ENCODE measurements at regions not wholly inside any gene's neighbourhood (a gene's known extent, or its start where the extent isn't known, plus 50 kb on each side); places are given as distances from the start of the nearest gene placed in this dataset.

DNA sequence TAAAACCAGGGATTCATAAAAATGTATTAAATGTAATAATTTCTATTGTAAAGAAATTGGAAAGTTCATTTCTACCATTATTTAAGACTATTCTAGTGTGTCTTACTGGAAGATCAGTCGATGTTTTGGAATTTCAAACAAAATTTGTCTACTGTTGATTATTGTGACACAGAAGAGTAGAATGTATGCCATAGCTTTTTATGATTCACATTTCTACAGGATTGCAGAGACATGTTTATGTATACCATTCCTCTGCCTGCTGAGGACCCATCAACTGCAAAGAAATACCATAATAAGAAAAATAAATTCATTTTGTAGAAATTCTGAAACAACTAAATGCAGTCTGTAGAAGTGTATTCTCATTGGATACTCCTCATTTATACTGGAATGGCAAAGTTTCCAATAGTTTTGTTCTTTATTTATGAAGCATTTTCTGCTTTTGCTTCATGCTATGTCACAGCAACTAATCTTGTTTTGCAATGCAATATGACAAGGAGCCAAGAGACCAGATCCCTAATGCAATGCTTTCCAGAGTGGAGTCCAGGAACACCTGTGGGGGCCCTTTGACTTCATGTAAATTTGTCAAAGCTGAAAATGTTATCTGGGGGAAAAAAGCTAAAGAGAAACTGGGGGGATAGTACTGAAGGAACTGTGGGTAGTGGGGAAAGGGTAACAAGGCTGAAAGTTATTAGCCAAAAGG is 172.9 kb upstream of the LRIG3 start:
- no peak overlapping the region for H3K27ac ChIP-seq
- H3K4me3 ChIP-seq: no peak overlapping the region
- no peak for ATAC-seq
- no peak for FAIRE-seq
- no peaks in the 10 kb centered on the region for H3K9me3 ChIP-seq
- TF ChIP-seq, protein P1, sequence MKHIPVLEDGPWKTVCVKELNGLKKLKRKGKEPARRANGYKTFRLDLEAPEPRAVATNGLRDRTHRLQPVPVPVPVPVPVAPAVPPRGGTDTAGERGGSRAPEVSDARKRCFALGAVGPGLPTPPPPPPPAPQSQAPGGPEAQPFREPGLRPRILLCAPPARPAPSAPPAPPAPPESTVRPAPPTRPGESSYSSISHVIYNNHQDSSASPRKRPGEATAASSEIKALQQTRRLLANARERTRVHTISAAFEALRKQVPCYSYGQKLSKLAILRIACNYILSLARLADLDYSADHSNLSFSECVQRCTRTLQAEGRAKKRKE (CRISPR knock-in tag; IDR thresholded peaks at IDR 0.05; ENCODE audit: low read depth): no peak
- TF ChIP-seq EP300 (IDR thresholded peaks at IDR 0.05) (no peak), HOXB13 (CRISPR knock-in tag; IDR thresholded peaks at IDR 0.05; ENCODE audit: low read depth) (no peak), PBX3 (IDR thresholded peaks at IDR 0.05) (no peak), SREBF2 (IDR thresholded peaks at IDR 0.05) (no peak), ZSCAN20 (CRISPR knock-in tag; IDR thresholded peaks at IDR 0.05) (no peak), CHD4 (IDR thresholded peaks at IDR 0.05; ENCODE audit: borderline replicate concordance) (no peak), CHD2 (IDR thresholded peaks at IDR 0.05; ENCODE audit: low read length, partially characterized antibody) (no peak), EHF (CRISPR knock-in tag; IDR thresholded peaks at IDR 0.05) (no peak), HES2 (IDR thresholded peaks at IDR 0.05) (no peak), EHMT2 (IDR thresholded peaks at IDR 0.05; ENCODE audit: low read depth) (no peak), SMC3 (IDR thresholded peaks at IDR 0.05) (no peak), ZFP36 (IDR thresholded peaks at IDR 0.05; ENCODE audit: borderline replicate concordance, partially characterized antibody) (no peak), KDM1A (IDR thresholded peaks at IDR 0.05; ENCODE audit: low read depth) (no peak), HDAC2 (IDR thresholded peaks at IDR 0.05) (no peak), BCL3 (IDR thresholded peaks at IDR 0.05) (no peak)
- TF ChIP-seq, protein P2, sequence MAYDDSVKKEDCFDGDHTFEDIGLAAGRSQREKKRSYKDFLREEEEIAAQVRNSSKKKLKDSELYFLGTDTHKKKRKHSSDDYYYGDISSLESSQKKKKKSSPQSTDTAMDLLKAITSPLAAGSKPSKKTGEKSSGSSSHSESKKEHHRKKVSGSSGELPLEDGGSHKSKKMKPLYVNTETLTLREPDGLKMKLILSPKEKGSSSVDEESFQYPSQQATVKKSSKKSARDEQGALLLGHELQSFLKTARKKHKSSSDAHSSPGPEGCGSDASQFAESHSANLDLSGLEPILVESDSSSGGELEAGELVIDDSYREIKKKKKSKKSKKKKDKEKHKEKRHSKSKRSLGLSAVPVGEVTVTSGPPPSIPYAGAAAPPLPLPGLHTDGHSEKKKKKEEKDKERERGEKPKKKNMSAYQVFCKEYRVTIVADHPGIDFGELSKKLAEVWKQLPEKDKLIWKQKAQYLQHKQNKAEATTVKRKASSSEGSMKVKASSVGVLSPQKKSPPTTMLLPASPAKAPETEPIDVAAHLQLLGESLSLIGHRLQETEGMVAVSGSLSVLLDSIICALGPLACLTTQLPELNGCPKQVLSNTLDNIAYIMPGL (CRISPR knock-in tag; IDR thresholded peaks at IDR 0.05; ENCODE audit: borderline replicate concordance): no peak
- TF ChIP-seq, protein P3, sequence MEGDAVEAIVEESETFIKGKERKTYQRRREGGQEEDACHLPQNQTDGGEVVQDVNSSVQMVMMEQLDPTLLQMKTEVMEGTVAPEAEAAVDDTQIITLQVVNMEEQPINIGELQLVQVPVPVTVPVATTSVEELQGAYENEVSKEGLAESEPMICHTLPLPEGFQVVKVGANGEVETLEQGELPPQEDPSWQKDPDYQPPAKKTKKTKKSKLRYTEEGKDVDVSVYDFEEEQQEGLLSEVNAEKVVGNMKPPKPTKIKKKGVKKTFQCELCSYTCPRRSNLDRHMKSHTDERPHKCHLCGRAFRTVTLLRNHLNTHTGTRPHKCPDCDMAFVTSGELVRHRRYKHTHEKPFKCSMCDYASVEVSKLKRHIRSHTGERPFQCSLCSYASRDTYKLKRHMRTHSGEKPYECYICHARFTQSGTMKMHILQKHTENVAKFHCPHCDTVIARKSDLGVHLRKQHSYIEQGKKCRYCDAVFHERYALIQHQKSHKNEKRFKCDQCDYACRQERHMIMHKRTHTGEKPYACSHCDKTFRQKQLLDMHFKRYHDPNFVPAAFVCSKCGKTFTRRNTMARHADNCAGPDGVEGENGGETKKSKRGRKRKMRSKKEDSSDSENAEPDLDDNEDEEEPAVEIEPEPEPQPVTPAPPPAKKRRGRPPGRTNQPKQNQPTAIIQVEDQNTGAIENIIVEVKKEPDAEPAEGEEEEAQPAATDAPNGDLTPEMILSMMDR (IDR thresholded peaks at IDR 0.05): no peak
- no peak overlapping the region for H3K4me2 ChIP-seq
- no peak for DNase-seq (ENCODE audit: low read depth in 1 of 2, low spot score in 1 of 2)
- ChIA-PET POLR2A (no interaction called here), CTCF (interaction anchor here (1.0 to 1.3 kb wide), 2 partner anchors 20 to 21 kb away, joined by 3 to 8 read pairs; no protein-coding TSS in a partner anchor)
- H3K4me1 ChIP-seq: no peaks in the 10 kb centered on the region
- WGBS (ENCODE audit: missing lambda C conversion rate): 33% methylated on average over 1 of the region's 1 CpG

DNA sequence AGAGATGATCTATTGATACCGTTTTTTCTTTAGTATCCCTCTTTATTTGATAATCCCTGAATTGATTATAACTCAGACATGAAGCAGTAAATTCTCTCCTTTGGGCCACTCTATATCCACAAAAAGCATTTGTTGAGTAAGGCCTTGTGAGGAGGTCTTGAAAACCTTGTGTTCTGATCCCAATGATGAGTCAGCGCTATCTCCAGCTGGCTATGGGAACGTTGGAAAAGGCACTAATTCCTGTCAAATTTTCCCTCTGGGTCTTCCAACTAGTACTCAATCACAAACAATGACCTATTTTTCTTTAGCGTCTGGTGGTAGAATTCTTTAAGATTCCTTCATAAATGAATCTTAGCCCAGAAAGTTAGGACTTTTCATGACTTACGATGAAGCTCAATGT is 168.4 kb upstream of the LRIG3 start:
- Histone ChIP-seq H3K27ac (no peak overlapping the region), H3K9me3 (no peaks in the 10 kb centered on the region), H3K4me2 (no peak overlapping the region), H3K4me3 (no peak overlapping the region), H3K4me1 (no peaks in the 10 kb centered on the region)
- POLR2A ChIA-PET: no interaction called here
- FAIRE-seq (no peak), DNase-seq (ENCODE audit: low read depth in 1 of 2, low spot score in 1 of 2) (no peak), ATAC-seq (no peak)
- WGBS (ENCODE audit: missing lambda C conversion rate): 74% methylated on average over 5 of the region's 5 CpGs
- CTCF ChIA-PET: interaction anchor here (0.9 to 5.8 kb wide), 3 partner anchors 25 to 738 kb away, joined by 3 to 29 read pairs (median 5); no protein-coding TSS in a partner anchor
- TF ChIP-seq, protein P4, sequence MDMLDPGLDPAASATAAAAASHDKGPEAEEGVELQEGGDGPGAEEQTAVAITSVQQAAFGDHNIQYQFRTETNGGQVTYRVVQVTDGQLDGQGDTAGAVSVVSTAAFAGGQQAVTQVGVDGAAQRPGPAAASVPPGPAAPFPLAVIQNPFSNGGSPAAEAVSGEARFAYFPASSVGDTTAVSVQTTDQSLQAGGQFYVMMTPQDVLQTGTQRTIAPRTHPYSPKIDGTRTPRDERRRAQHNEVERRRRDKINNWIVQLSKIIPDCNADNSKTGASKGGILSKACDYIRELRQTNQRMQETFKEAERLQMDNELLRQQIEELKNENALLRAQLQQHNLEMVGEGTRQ (IDR thresholded peaks at IDR 0.05): no peak
- TF ChIP-seq MAFK (IDR thresholded peaks at IDR 0.05; ENCODE audit: partially characterized antibody): peak; percentile 88

Data from A549 (cell line).